ENCODE measurements at regions not wholly inside any gene's neighbourhood (a gene's known extent, or its start where the extent isn't known, plus 50 kb on each side); places are given as distances from the start of the nearest gene placed in this dataset.

DNA sequence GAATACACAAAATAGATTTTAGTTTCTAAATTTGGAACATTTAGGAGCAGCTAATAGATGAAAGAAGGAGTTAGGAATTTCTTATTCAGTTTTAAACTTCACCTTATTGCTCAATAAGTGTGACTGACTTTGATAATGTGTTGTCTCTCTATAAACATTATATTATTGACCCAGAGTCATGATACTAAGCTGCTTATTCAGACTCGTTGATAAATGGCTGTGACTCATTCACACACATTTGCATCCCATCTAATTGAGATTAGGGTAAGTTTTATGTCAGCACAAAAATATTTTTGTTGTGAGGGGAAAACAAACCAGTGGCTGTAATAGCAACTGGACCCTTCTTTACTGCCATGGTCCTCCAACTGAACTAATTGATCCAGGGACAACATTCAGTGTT is 137.6 kb downstream of the GOLIM4 start:
- intact Hi-C loops (cut with DNase I; ENCODE audit: low total_unique reads), result no loop called here
- TF ChIP-seq, protein P1, sequence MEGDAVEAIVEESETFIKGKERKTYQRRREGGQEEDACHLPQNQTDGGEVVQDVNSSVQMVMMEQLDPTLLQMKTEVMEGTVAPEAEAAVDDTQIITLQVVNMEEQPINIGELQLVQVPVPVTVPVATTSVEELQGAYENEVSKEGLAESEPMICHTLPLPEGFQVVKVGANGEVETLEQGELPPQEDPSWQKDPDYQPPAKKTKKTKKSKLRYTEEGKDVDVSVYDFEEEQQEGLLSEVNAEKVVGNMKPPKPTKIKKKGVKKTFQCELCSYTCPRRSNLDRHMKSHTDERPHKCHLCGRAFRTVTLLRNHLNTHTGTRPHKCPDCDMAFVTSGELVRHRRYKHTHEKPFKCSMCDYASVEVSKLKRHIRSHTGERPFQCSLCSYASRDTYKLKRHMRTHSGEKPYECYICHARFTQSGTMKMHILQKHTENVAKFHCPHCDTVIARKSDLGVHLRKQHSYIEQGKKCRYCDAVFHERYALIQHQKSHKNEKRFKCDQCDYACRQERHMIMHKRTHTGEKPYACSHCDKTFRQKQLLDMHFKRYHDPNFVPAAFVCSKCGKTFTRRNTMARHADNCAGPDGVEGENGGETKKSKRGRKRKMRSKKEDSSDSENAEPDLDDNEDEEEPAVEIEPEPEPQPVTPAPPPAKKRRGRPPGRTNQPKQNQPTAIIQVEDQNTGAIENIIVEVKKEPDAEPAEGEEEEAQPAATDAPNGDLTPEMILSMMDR (IDR thresholded peaks at IDR 0.05), result no peak
- TF ChIP-seq POLR2A (IDR thresholded peaks at IDR 0.05), result no peak
- DNase-seq (ENCODE audit: low spot score in 2 of 2), result no peak
- WGBS, 2 donors, result 23 to 29% methylated on average over 1 of the region's 1 CpG
- H3K4me3 ChIP-seq (ENCODE audit: low read depth, poor library complexity, severe bottlenecking), result no peak overlapping the region

DNA sequence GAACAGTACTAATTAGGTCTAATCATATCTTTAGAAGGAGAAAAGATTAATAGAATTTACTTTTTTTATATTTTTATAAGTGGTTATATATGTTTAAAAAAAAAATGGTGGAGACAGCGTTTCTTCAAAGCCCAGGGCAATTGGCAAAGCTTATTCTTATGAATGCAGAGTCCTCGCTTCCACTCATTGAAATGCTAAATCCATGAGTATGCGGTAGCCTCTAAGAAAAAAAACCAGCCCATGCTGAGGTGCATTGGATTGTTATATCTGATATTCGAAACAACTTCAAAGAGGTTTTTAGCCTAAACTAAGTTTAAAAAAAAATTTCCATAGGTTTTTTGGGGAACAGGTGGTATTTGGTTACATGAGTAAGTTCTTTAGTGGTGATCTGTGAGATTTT is 142.8 kb downstream of the GOLIM4 start:
- no peak for DNase-seq (ENCODE audit: low spot score in 2 of 2)
- no peak overlapping the region for H3K4me3 ChIP-seq (ENCODE audit: low read depth, poor library complexity, severe bottlenecking)
- intact Hi-C loops (cut with DNase I; ENCODE audit: low total_unique reads), result no loop called here
- TF ChIP-seq POLR2A (IDR thresholded peaks at IDR 0.05), result no peak
- TF ChIP-seq, protein P1 (IDR thresholded peaks at IDR 0.05), result no peak
- 58 to 62% methylated on average over 4 of the region's 4 CpGs for WGBS, 2 donors

DNA sequence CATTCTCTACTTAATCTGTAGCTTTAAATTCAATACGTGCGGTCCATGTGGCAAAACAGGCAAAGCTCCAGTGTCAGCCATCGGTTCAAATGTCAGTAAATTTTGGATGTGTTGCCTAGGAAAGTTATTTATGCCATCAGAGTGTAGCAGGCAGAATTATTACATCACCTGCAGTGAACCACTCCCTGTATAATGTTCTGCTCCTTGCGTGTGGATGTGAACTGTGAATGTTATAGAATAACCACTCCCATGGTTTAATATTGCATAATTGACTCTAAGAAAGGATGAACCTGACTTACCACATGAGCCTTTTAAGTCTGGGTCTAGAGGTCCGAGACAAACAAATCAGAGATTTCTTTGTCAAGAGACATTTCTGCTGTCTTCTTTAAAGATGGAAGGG is 145.5 kb downstream of the GOLIM4 start:
- H3K4me3 ChIP-seq (ENCODE audit: low read depth, poor library complexity, severe bottlenecking), result no peak overlapping the region
- intact Hi-C loops (cut with DNase I; ENCODE audit: low total_unique reads), result no loop called here
- TF ChIP-seq, protein P1 (IDR thresholded peaks at IDR 0.05), result no peak
- TF ChIP-seq POLR2A (IDR thresholded peaks at IDR 0.05), result no peak
- 74% methylated on average over 5 of the region's 5 CpGs for WGBS, 2 donors
- no peak for DNase-seq (ENCODE audit: low spot score in 2 of 2)

DNA sequence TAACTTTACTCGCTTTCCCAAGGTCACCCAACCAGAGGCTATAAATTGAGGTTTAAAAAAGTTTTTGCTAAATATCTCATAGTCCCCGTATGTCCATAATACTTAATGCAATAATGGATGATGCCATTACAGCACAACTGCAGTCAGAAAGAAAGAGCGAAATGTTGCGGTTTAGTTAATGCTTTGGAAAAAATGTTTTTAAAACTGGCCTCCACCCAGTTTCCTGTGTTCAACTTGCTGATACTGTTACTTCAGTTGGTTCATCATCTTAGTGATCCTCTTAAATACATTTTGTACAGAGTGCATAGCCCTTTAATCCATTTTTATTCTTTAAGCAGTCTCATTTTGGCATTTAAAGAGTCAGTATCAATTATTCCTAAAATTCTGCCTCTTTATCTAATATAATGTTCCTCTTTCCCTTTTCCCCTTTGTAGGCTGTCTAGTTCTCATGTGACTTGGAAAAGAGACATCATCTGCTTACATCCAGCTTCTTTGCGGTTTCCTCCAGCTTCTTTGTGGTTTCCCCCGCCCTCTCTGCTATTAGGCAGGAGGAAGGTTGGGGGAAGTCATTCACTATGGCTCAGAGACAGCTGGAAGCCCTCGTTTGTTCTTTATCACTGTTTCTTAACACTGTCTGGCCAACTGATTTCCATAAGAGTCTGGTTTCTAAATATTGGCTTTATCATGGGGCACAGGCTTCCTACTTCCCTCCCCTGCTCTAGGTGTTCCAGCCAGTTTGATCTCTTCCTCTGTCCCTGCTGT is 154.3 kb downstream of the GOLIM4 start:
- TF ChIP-seq, protein P1 (IDR thresholded peaks at IDR 0.05), result no peak
- TF ChIP-seq POLR2A (IDR thresholded peaks at IDR 0.05), result no peak
- 35 to 38% methylated on average over 7 of the region's 7 CpGs for WGBS, 2 donors
- intact Hi-C loops (cut with DNase I; ENCODE audit: low total_unique reads), result no loop called here
- no peak overlapping the region for H3K4me3 ChIP-seq (ENCODE audit: low read depth, poor library complexity, severe bottlenecking)
- peak in 1 of 2 donors; percentile 69 for DNase-seq (ENCODE audit: low spot score in 2 of 2)

DNA sequence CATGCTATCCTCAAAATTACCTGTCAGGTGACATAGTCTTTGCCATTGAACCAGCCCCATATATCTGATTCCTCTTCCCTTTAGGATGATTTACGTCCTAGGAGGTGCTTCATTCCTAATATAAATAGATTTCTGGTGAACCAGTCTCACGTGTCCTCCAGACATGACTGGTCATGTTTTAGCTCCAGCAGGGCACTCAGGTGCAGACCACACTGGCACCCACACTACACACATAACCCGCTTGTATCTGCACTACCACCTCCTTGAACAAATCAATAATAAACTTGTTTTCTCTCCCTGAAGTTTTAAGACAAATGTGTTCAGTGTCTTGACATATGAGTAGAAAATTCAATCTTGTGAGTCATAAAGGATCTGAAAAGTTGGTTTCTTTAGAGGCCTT is 155.5 kb downstream of the GOLIM4 start:
- no peak for DNase-seq (ENCODE audit: low spot score in 2 of 2)
- 57 to 64% methylated on average over 3 of the region's 3 CpGs for WGBS, 2 donors
- intact Hi-C loops (cut with DNase I; ENCODE audit: low total_unique reads), result no loop called here
- H3K4me3 ChIP-seq (ENCODE audit: low read depth, poor library complexity, severe bottlenecking), result no peak overlapping the region
- no peak for TF ChIP-seq POLR2A (IDR thresholded peaks at IDR 0.05)

DNA sequence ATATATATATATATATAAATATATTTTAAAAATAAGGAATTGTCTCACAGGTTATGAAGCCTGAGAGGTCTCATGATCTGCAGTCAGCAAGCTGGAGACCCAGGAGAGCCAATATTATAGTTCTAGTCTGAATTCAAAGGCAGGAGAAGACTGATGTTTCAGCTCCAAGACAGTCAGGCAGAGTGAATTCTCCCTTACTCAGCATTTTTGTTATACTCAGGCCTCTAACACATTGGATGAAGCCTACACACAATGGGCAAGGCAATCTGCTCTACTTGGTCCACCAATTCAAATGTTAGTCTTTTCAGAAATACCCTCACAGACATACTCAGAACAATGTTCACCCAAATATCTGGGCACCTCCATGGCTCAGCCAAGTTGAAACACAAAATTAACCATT is 157.2 kb downstream of the GOLIM4 start:
- no peak for TF ChIP-seq POLR2A (IDR thresholded peaks at IDR 0.05)
- TF ChIP-seq, protein P1 (IDR thresholded peaks at IDR 0.05), result no peak
- H3K4me3 ChIP-seq (ENCODE audit: low read depth, poor library complexity, severe bottlenecking), result no peak overlapping the region
- intact Hi-C loops (cut with DNase I; ENCODE audit: low total_unique reads), result no loop called here
- DNase-seq (ENCODE audit: low spot score in 2 of 2), result no peak
